HCT116 (cell line): ENCODE measurements at regions not wholly inside any gene's neighbourhood (a gene's known extent, or its start where the extent isn't known, plus 50 kb on each side); places are given as distances from the start of the nearest gene placed in this dataset.

Experiments
- ATF3 ChIP-seq: IDR thresholded peaks from 2 replicates; pipeline ENCODE4 v1.6.1; 2012
- CTCF ChIP-seq, 3 experiments: fragments of 200-600 bp in 1 of 3; sonication (generic) in 1 of 3; IDR thresholded peaks in 2 of 3; conservative IDR thresholded peaks in 1 of 3; 2 replicates each; pipeline ENCODE4 v1.5.1; 2012 to 2017; ENCODE audit warnings: low read depth in 2 of 3, low read length in 2 of 3, antibody characterized with exemption in 1 of 3, borderline replicate concordance in 1 of 3, control low read depth in 1 of 3, mild to moderate bottlenecking in 1 of 3, mixed read lengths in 1 of 3, mixed run types in 1 of 3, moderate library complexity in 1 of 3; ENCODE audit not compliant: insufficient read depth in 1 of 3
- ELF1 ChIP-seq: IDR thresholded peaks from 2 replicates; pipeline ENCODE4 v1.6.1; 2012; ENCODE audit warnings: low read depth, borderline replicate concordance
- POLR2A ChIP-seq: IDR thresholded peaks from 2 replicates; pipeline ENCODE4 v1.7.0; 2011; ENCODE audit warnings: borderline replicate concordance; ENCODE audit not compliant: insufficient read depth, insufficient read length; ENCODE audit errors: extremely low read depth
- TF ChIP-seq, protein P1 (sequence below): IDR thresholded peaks from 2 replicates; pipeline ENCODE4 v1.6.1; 2012; ENCODE audit warnings: low read depth

DNA sequence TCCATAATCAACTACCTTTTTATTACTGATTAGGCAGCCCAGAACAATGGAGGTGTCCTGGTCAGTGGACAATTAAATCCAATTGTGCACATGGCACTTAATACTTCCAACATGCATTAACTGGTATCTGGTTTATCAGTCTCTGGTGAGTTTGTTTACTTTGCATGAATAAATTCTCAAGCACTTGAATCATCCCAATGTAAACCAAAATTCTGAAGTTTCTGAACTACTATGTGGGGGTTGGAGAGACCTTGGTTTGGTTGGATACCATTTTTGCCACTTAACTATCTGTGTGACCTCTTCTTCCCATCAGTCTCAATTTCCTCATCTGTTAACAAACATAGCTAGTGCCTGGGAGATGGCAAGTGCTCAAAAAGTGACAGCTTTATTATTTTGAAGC is 70.5 kb upstream of the MAP4 start:
- TF ChIP-seq ATF3, result no peak
- TF ChIP-seq POLR2A, result no peak
- TF ChIP-seq, protein P1, sequence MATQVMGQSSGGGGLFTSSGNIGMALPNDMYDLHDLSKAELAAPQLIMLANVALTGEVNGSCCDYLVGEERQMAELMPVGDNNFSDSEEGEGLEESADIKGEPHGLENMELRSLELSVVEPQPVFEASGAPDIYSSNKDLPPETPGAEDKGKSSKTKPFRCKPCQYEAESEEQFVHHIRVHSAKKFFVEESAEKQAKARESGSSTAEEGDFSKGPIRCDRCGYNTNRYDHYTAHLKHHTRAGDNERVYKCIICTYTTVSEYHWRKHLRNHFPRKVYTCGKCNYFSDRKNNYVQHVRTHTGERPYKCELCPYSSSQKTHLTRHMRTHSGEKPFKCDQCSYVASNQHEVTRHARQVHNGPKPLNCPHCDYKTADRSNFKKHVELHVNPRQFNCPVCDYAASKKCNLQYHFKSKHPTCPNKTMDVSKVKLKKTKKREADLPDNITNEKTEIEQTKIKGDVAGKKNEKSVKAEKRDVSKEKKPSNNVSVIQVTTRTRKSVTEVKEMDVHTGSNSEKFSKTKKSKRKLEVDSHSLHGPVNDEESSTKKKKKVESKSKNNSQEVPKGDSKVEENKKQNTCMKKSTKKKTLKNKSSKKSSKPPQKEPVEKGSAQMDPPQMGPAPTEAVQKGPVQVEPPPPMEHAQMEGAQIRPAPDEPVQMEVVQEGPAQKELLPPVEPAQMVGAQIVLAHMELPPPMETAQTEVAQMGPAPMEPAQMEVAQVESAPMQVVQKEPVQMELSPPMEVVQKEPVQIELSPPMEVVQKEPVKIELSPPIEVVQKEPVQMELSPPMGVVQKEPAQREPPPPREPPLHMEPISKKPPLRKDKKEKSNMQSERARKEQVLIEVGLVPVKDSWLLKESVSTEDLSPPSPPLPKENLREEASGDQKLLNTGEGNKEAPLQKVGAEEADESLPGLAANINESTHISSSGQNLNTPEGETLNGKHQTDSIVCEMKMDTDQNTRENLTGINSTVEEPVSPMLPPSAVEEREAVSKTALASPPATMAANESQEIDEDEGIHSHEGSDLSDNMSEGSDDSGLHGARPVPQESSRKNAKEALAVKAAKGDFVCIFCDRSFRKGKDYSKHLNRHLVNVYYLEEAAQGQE, result no peak
- TF ChIP-seq CTCF (IDR thresholded peaks at IDR 0.05 in 2 of 3, conservative IDR thresholded peaks at IDR 0.05 in 1 of 3; ENCODE audit: borderline replicate concordance in 1 of 3, insufficient read depth in 1 of 3, low read depth in 2 of 3, low read length in 2 of 3), result no peak
- no peak for TF ChIP-seq ELF1
